ENCODE measurements at regions not wholly inside any gene's neighbourhood (a gene's known extent, or its start where the extent isn't known, plus 50 kb on each side); places are given as distances from the start of the nearest gene placed in this dataset.

- Histone ChIP-seq H3K4me2 (ENCODE audit: low read length) (no peak overlapping the region), H3K9ac (ENCODE audit: low read length) (no peak overlapping the region), H3K27ac (ENCODE audit: low read length) (no peak overlapping the region), H3K36me3 (ENCODE audit: insufficient read depth, low read length) (no peaks in the 10 kb centered on the region), H3K9me2 (ENCODE audit: insufficient read depth, low read length) (no peaks in the 10 kb centered on the region), H3K9me3 (ENCODE audit: low read length) (no peaks in the 10 kb centered on the region), H3K4me3 (ENCODE audit: low read length) (no peak overlapping the region), H3K27me3 (ENCODE audit: insufficient read depth, low read depth, low read length) (no peaks in the 10 kb centered on the region), H4K20me1 (ENCODE audit: insufficient read depth) (no peaks in the 10 kb centered on the region), H3K79me2 (replicated peaks; ENCODE audit: insufficient read depth, low read length) (no peaks in the 10 kb centered on the region), H3F3A (ENCODE audit: insufficient read depth, low read length, poor library complexity, severe bottlenecking) (no peaks in the 10 kb centered on the region), H2AFZ (ENCODE audit: low read depth, low read length) (no peak overlapping the region)
- TF ChIP-seq CTCF (IDR thresholded peaks at IDR 0.05; ENCODE audit: poor library complexity, severe bottlenecking) (no peak), REST (IDR thresholded peaks at IDR 0.05; ENCODE audit: borderline replicate concordance) (no peak), EZH2 (IDR thresholded peaks at IDR 0.05; ENCODE audit: borderline replicate concordance, insufficient read depth, low read length, poor library complexity, severe bottlenecking) (no peak), EP300 (conservative IDR thresholded peaks at IDR 0.05; ENCODE audit: poor library complexity, severe bottlenecking) (no peak), POLR2AphosphoS5 (IDR thresholded peaks at IDR 0.05) (no peak), TAF1 (IDR thresholded peaks at IDR 0.05; ENCODE audit: low read depth) (no peak), MXI1 (conservative IDR thresholded peaks at IDR 0.05; ENCODE audit: poor library complexity, severe bottlenecking) (no peak), RAD21 (conservative IDR thresholded peaks at IDR 0.05) (no peak), SMC3 (conservative IDR thresholded peaks at IDR 0.05; ENCODE audit: poor library complexity) (no peak)
Observed at GRCh38 chr18:22709288-22710060, 223.7 kb upstream of the RBBP8 start.

GRCh38 chr18:22710673-22711191, 222.4 kb upstream of the RBBP8 start:
- Histone ChIP-seq H2AFZ (ENCODE audit: low read depth, low read length) (no peak overlapping the region), H3K9ac (ENCODE audit: low read length) (no peak overlapping the region), H3K36me3 (ENCODE audit: insufficient read depth, low read length) (no peaks in the 10 kb centered on the region), H3F3A (ENCODE audit: insufficient read depth, low read length, poor library complexity, severe bottlenecking) (no peaks in the 10 kb centered on the region), H3K27ac (ENCODE audit: low read length) (no peak overlapping the region), H3K79me2 (replicated peaks; ENCODE audit: insufficient read depth, low read length) (no peaks in the 10 kb centered on the region), H3K9me3 (ENCODE audit: low read length) (no peaks in the 10 kb centered on the region), H4K20me1 (ENCODE audit: insufficient read depth) (no peaks in the 10 kb centered on the region), H3K4me3 (ENCODE audit: low read length) (no peak overlapping the region), H3K4me2 (ENCODE audit: low read length) (no peak overlapping the region), H3K27me3 (ENCODE audit: insufficient read depth, low read depth, low read length) (no peaks in the 10 kb centered on the region), H3K9me2 (ENCODE audit: insufficient read depth, low read length) (no peaks in the 10 kb centered on the region)
- TF ChIP-seq SMC3 (conservative IDR thresholded peaks at IDR 0.05; ENCODE audit: poor library complexity) (no peak), MXI1 (conservative IDR thresholded peaks at IDR 0.05; ENCODE audit: poor library complexity, severe bottlenecking) (no peak), CTCF (IDR thresholded peaks at IDR 0.05; ENCODE audit: poor library complexity, severe bottlenecking) (no peak), RAD21 (conservative IDR thresholded peaks at IDR 0.05) (no peak), REST (IDR thresholded peaks at IDR 0.05; ENCODE audit: borderline replicate concordance) (no peak), EP300 (conservative IDR thresholded peaks at IDR 0.05; ENCODE audit: poor library complexity, severe bottlenecking) (no peak), TAF1 (IDR thresholded peaks at IDR 0.05; ENCODE audit: low read depth) (no peak), EZH2 (IDR thresholded peaks at IDR 0.05; ENCODE audit: borderline replicate concordance, insufficient read depth, low read length, poor library complexity, severe bottlenecking) (no peak), POLR2AphosphoS5 (IDR thresholded peaks at IDR 0.05) (no peak)

Data from neural cell (in vitro differentiated cells).